Stimulated activated memory B cell treated with anti-CD40 and anti-IgM and Interleukin-4, amounts not matched to agents 10 μg/mL and 1 μg/mL and 100 μg/mL, for 72 hours (primary cell): ENCODE measurements at regions not wholly inside any gene's neighbourhood (a gene's known extent, or its start where the extent isn't known, plus 50 kb on each side); places are given as distances from the start of the nearest gene placed in this dataset.
"Not testable (repeated sequence)": the region's sequence is repeated elsewhere in the genome, so short reads cannot be mapped to it uniquely, and the experiment has no call there.

Experiments used
- ATAC-seq: fragments of 150-1000 bp; cut with Tn5 transposase; 2 replicates; pipeline ENCODE4 v1.10.0; 2021
- H3K27ac Mint-ChIP-seq: one replicate; pipeline ENCODE4 v1.8.0; 2022; ENCODE audit warnings: mild to moderate bottlenecking, mixed read lengths
- H3K27me3 Mint-ChIP-seq: one replicate; pipeline ENCODE4 v1.8.0; 2022; ENCODE audit warnings: mixed read lengths
- H3K36me3 Mint-ChIP-seq: one replicate; pipeline ENCODE4 v1.8.0; 2022; ENCODE audit warnings: mixed read lengths
- H3K4me1 Mint-ChIP-seq: one replicate; pipeline ENCODE4 v1.8.0; 2022; ENCODE audit warnings: mixed read lengths
- H3K4me3 Mint-ChIP-seq: one replicate; pipeline ENCODE4 v1.8.0; 2022; ENCODE audit warnings: mild to moderate bottlenecking, moderate library complexity, mixed read lengths
- H3K9me3 Mint-ChIP-seq: one replicate; pipeline ENCODE4 v1.8.0; 2022; ENCODE audit warnings: mixed read lengths

GRCh38 chr3:152209060-152209459 lies 59.7 kb upstream of the MBNL1 start:
- Mint-ChIP-seq H3K27me3 (no peaks in the 10 kb centered on the region), H3K4me3 (no peak overlapping the region), H3K4me1 (peaks cover 52% of the 10 kb centered on the region), H3K36me3 (peaks cover 11% of the 10 kb centered on the region), H3K9me3 (peaks cover 13% of the 10 kb centered on the region), H3K27ac (peak overlapping the region; percentile 54)
- ATAC-seq = no peak

DNA sequence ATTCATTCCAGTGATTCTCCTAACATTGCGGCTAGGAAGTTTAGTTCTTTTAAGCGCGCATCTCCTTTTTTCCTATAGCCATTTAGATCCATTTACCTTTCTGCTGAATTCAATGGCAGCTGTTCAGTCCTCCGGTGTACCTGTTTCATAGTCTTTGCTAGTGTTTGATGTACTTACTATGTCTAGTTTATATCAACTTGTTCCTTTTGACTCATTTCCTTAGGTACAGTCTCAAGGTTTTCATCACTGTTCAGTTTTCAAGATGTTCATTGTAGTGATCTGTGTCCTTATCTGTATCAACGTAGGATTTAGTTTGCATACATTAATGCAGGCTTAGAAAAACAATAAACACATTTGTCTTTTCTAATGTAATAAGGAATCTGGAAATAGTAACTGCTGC lies 59.0 kb upstream of the MBNL1 start:
- Mint-ChIP-seq H3K4me3 (no peak overlapping the region), H3K36me3 (peaks cover 11% of the 10 kb centered on the region), H3K4me1 (peaks cover 53% of the 10 kb centered on the region), H3K27me3 (no peaks in the 10 kb centered on the region), H3K9me3 (peaks cover 13% of the 10 kb centered on the region), H3K27ac (peak overlapping the region; percentile 54)
- no peak for ATAC-seq

GRCh38 chr3:152210697-152211096 lies 58.0 kb upstream of the MBNL1 start:
- no peak overlapping the region for H3K4me3 Mint-ChIP-seq
- no peaks in the 10 kb centered on the region for H3K27me3 Mint-ChIP-seq
- no peak for ATAC-seq
- H3K27ac Mint-ChIP-seq = peak overlapping the region; percentile 23
- H3K4me1 Mint-ChIP-seq = peaks cover 47% of the 10 kb centered on the region
- peaks cover 13% of the 10 kb centered on the region for H3K9me3 Mint-ChIP-seq
- H3K36me3 Mint-ChIP-seq = peaks cover 11% of the 10 kb centered on the region

- Mint-ChIP-seq H3K4me1 (peaks cover 38% of the 10 kb centered on the region), H3K27me3 (no peaks in the 10 kb centered on the region), H3K27ac (no peak overlapping the region), H3K36me3 (peaks cover 11% of the 10 kb centered on the region), H3K4me3 (no peak overlapping the region), H3K9me3 (peaks cover 13% of the 10 kb centered on the region)
- no peak for ATAC-seq
These were observed 57.1 kb upstream of the MBNL1 start for GRCh38 chr3:152211655-152212054.

- H3K27ac Mint-ChIP-seq = peak overlapping the region; percentile 13
- peaks cover 8% of the 10 kb centered on the region for H3K36me3 Mint-ChIP-seq
- H3K9me3 Mint-ChIP-seq = peaks cover 9% of the 10 kb centered on the region
- no peak overlapping the region for H3K4me3 Mint-ChIP-seq
- H3K4me1 Mint-ChIP-seq = peaks cover 31% of the 10 kb centered on the region
- ATAC-seq = no peak
- no peaks in the 10 kb centered on the region for H3K27me3 Mint-ChIP-seq
These were observed 55.5 kb upstream of the MBNL1 start for GRCh38 chr3:152213203-152213602.

- Mint-ChIP-seq H3K4me3 (no peak overlapping the region), H3K27ac (peak overlapping the region; percentile 13), H3K36me3 (peaks cover 3% of the 10 kb centered on the region), H3K9me3 (peaks cover 3% of the 10 kb centered on the region), H3K4me1 (peaks cover 34% of the 10 kb centered on the region), H3K27me3 (no peaks in the 10 kb centered on the region)
- no peak for ATAC-seq
These were observed 54.8 kb upstream of the MBNL1 start for GRCh38 chr3:152213938-152214337.

DNA sequence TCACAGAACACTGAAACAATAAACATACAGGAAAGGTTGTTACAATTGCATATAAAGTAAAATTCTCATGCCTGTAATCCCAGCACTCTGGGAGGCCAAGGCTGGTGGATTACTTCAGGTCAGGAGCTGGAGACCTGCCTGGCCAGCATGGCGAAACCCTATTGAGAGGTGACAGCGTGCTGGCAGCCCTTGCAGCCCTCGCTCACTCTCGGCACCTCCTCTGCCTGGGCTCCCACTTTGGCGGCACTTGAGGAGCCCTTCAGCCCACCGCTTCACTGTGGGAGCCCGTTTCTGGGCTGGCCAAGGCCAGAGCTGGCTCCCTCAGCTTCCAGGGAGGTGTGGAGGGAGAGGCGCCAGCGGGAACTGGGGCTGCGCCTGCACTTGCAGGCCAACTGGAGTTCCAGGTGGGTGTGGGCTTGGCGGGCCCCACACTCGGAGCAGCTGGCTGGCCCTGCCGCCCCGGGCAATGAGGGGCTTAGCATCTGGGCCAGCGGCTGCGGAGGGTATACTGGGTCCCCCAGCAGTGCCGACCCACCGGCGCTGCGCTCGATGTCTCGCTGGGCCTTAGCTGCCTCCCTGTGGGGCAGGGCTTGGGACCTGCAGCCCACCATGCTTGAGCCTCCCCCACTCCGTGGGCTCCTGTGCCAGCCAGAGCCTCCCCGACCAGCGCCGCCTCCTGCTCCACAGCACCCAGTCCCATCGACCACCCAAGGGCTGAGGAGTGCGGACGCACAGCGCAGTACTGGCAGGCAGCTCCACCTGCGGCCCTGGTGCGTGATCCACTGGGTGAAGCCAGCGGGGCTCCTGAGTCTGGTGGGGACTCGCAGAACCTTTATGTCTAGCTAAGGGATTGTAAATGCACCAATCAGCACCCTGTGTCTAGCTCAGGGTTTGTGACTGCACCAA lies 51.5 kb upstream of the MBNL1 start:
- not testable (repeated sequence) for H3K27me3 Mint-ChIP-seq, ATAC-seq, H3K4me3 Mint-ChIP-seq, H3K9me3 Mint-ChIP-seq, H3K36me3 Mint-ChIP-seq, H3K27ac Mint-ChIP-seq
- H3K4me1 Mint-ChIP-seq = peaks cover 46% of the 10 kb centered on the region

GRCh38 chr3:152218602-152219001 lies 50.1 kb upstream of the MBNL1 start:
- H3K4me1 Mint-ChIP-seq = peaks cover 49% of the 10 kb centered on the region
- peak overlapping the region; percentile 3 for H3K4me3 Mint-ChIP-seq
- no peak for ATAC-seq

More at GRCh38 chr3:152218602-152219001, 50.1 kb upstream of the MBNL1 start:
- Mint-ChIP-seq H3K36me3 (no peaks in the 10 kb centered on the region), H3K27ac (peak overlapping the region; percentile 38), H3K27me3 (no peaks in the 10 kb centered on the region), H3K9me3 (no peaks in the 10 kb centered on the region)
